HG03558 (cell line): ENCODE measurements at regions not wholly inside any gene's neighbourhood (a gene's known extent, or its start where the extent isn't known, plus 50 kb on each side); places are given as distances from the start of the nearest gene placed in this dataset.

Source experiments
- ATAC-seq: cut with Tn5 transposase; IDR thresholded peaks from one replicate; pipeline ENCODE4 v1.9.1; 2021; ENCODE audit warnings: moderate number of reproducible peaks; ENCODE audit not compliant: unreplicated experiment; ENCODE audit errors: extremely low read depth

- ATAC-seq, result no peak
Observed at GRCh38 chr4:123300222-123301039, 96.2 kb upstream of the SPRY1 start.

GRCh38 chr4:123301923-123302322 lies 94.7 kb upstream of the SPRY1 start:
- ATAC-seq, result no peak

- ATAC-seq, result no peak
Observed at GRCh38 chr4:123304151-123304964, 92.2 kb upstream of the SPRY1 start.

GRCh38 chr4:123305736-123306135 lies 90.9 kb upstream of the SPRY1 start:
- no peak for ATAC-seq

GRCh38 chr4:123306769-123307168 lies 89.8 kb upstream of the SPRY1 start:
- ATAC-seq, result no peak

- ATAC-seq, result no peak
Observed at GRCh38 chr4:123308667-123309066, 87.9 kb upstream of the SPRY1 start.

GRCh38 chr4:123312116-123312515 lies 84.5 kb upstream of the SPRY1 start:
- no peak for ATAC-seq

GRCh38 chr4:123312951-123313592 lies 83.5 kb upstream of the SPRY1 start:
- no peak for ATAC-seq

GRCh38 chr4:123315617-123316016 lies 81.0 kb upstream of the SPRY1 start:
- no peak for ATAC-seq

- ATAC-seq, result no peak
Observed at GRCh38 chr4:123317211-123317610, 79.4 kb upstream of the SPRY1 start.

GRCh38 chr4:123319639-123320038 lies 77.0 kb upstream of the SPRY1 start:
- no peak for ATAC-seq

GRCh38 chr4:123323998-123324397 lies 72.6 kb upstream of the SPRY1 start:
- no peak for ATAC-seq

GRCh38 chr4:123325241-123325681 lies 71.3 kb upstream of the SPRY1 start:
- ATAC-seq, result peak; percentile 99

GRCh38 chr4:123327346-123327745 lies 69.2 kb upstream of the SPRY1 start:
- ATAC-seq, result no peak

- no peak for ATAC-seq
Observed at GRCh38 chr4:123327846-123328429, 68.7 kb upstream of the SPRY1 start.

- no peak for ATAC-seq
Observed at GRCh38 chr4:123338715-123339114, 57.9 kb upstream of the SPRY1 start.

- no peak for ATAC-seq
Observed at GRCh38 chr4:123339507-123340380, 56.9 kb upstream of the SPRY1 start.

- ATAC-seq, result no peak
Observed at GRCh38 chr4:123340381-123340701, 56.3 kb upstream of the SPRY1 start.

- ATAC-seq, result no peak
Observed at GRCh38 chr4:123342498-123342897, 54.1 kb upstream of the SPRY1 start.
